Liver (tissue), 6 donors: ENCODE measurements at regions not wholly inside any gene's neighbourhood (a gene's known extent, or its start where the extent isn't known, plus 50 kb on each side); places are given as distances from the start of the nearest gene placed in this dataset.

Experiments used
- DNase-seq: peaks from one replicate; pipeline ENCODE4 v3.0.0-alpha.2; 2017; ENCODE audit warnings: low spot score
- H3K27ac ChIP-seq, 2 donors: one replicate each; pipeline ENCODE4 v1.7.0; 2013; ENCODE audit warnings: inconsistent platforms in 2 of 2, low read length in 2 of 2, control low read depth in 1 of 2, low read depth in 1 of 2, mild to moderate bottlenecking in 1 of 2
- H3K27me3 ChIP-seq, 4 donors: one replicate each; pipeline versions ENCODE4 v1.6.1 to v1.7.0; 2013; ENCODE audit warnings: low read length in 3 of 4, inconsistent platforms in 1 of 4, mild to moderate bottlenecking in 1 of 4, moderate library complexity in 1 of 4; ENCODE audit not compliant: control insufficient read depth in 4 of 4, insufficient read depth in 4 of 4
- H3K36me3 ChIP-seq, 4 donors: one replicate each; pipeline versions ENCODE4 v1.6.1 to v1.7.0; 2013; ENCODE audit warnings: low read length in 3 of 4, mild to moderate bottlenecking in 3 of 4, low read depth in 1 of 4, moderate library complexity in 1 of 4; ENCODE audit not compliant: control insufficient read depth in 4 of 4, insufficient read depth in 3 of 4
- H3K4me1 ChIP-seq, 4 donors: one replicate each; pipeline versions ENCODE4 v1.6.1 to v1.7.0; 2013; ENCODE audit warnings: low read length in 3 of 4, mild to moderate bottlenecking in 3 of 4, moderate library complexity in 1 of 4; ENCODE audit not compliant: control insufficient read depth in 4 of 4, insufficient read depth in 4 of 4
- H3K4me3 ChIP-seq, 3 donors: one replicate each; pipeline versions ENCODE4 v1.6.1 to v1.7.0; 2013; ENCODE audit warnings: low read length in 3 of 3, control low read depth in 1 of 3, low read depth in 1 of 3, mild to moderate bottlenecking in 1 of 3
- H3K9ac ChIP-seq, 2 donors: one replicate each; pipeline ENCODE4 v1.7.0; 2013; ENCODE audit warnings: low read length in 2 of 2, mild to moderate bottlenecking in 2 of 2, moderate library complexity in 2 of 2, control low read depth in 1 of 2, low read depth in 1 of 2
- H3K9me3 ChIP-seq, 4 donors: one replicate each; pipeline versions ENCODE4 v1.6.1 to v1.7.0; 2013; ENCODE audit warnings: low read length in 3 of 4; ENCODE audit not compliant: control insufficient read depth in 4 of 4
- EGR1 ChIP-seq, 2 donors: IDR thresholded peaks; 2 replicates each; pipeline ENCODE4 v1.6.1; 2016 to 2018; ENCODE audit warnings: antibody characterized with exemption in 2 of 2, low read depth in 2 of 2
- FOXA1 ChIP-seq: IDR thresholded peaks from 2 replicates; pipeline ENCODE4 v1.6.1; 2016; ENCODE audit warnings: antibody characterized with exemption
- FOXA2 ChIP-seq: IDR thresholded peaks from 2 replicates; pipeline ENCODE4 v1.6.1; 2016; ENCODE audit warnings: antibody characterized with exemption
- GABPA ChIP-seq, 2 donors: IDR thresholded peaks in 1 of 2; conservative IDR thresholded peaks in 1 of 2; 2 replicates each; pipeline ENCODE4 v1.6.1; 2016; ENCODE audit warnings: antibody characterized with exemption in 2 of 2, mild to moderate bottlenecking in 1 of 2, moderate library complexity in 1 of 2
- HNF4A ChIP-seq, 2 donors: conservative IDR thresholded peaks; 2 replicates each; pipeline ENCODE4 v1.6.1; 2016; ENCODE audit warnings: antibody characterized with exemption in 2 of 2, mild to moderate bottlenecking in 2 of 2
- HNF4G ChIP-seq: IDR thresholded peaks from 2 replicates; pipeline ENCODE4 v1.6.1; 2016; ENCODE audit warnings: antibody characterized with exemption
- JUND ChIP-seq, 2 donors: IDR thresholded peaks; 2 replicates each; pipeline ENCODE4 v1.6.1; 2016; ENCODE audit warnings: antibody characterized with exemption in 2 of 2
- TF ChIP-seq, protein P1 (sequence below): IDR thresholded peaks from 2 replicates; pipeline ENCODE4 v1.6.1; 2016; ENCODE audit warnings: antibody characterized with exemption, mild to moderate bottlenecking
- TF ChIP-seq, protein P2 (sequence below): IDR thresholded peaks from 2 replicates; pipeline ENCODE4 v1.6.1; 2016; ENCODE audit warnings: antibody characterized with exemption
- TF ChIP-seq, protein P3 (sequence below): IDR thresholded peaks from 2 replicates; pipeline ENCODE4 v1.6.1; 2016; ENCODE audit warnings: antibody characterized with exemption
- donor health status: healthy.
- donor health status: healthy.
- donor health status: healthy.

DNA sequence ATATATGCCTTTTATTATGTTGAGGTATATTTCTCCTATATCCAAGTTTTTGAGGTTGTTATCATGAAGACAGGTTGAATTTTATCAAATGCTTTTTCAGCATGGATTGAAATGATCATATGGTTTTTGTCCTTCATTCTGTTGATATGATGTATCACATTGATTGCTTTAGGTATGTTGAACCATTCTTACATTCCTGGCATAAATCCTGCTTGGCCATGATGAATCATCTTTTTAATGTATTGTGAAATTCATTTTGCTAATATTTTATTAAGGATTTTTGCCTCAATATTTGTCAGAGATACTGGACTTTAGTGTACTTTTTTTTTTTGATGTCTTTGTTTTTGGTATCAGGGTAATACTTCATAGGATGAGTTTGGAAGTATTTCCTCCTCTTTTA lies 283.8 kb upstream of the C11orf87 start:
- no peak overlapping the region for H3K4me3 ChIP-seq
- H3K27ac ChIP-seq = no peak overlapping the region
- no peaks in the 10 kb centered on the region for H3K9me3 ChIP-seq
- no peak overlapping the region for H3K9ac ChIP-seq
- no peaks in the 10 kb centered on the region for H3K36me3 ChIP-seq
- no peaks in the 10 kb centered on the region for H3K27me3 ChIP-seq
- TF ChIP-seq, protein P1, sequence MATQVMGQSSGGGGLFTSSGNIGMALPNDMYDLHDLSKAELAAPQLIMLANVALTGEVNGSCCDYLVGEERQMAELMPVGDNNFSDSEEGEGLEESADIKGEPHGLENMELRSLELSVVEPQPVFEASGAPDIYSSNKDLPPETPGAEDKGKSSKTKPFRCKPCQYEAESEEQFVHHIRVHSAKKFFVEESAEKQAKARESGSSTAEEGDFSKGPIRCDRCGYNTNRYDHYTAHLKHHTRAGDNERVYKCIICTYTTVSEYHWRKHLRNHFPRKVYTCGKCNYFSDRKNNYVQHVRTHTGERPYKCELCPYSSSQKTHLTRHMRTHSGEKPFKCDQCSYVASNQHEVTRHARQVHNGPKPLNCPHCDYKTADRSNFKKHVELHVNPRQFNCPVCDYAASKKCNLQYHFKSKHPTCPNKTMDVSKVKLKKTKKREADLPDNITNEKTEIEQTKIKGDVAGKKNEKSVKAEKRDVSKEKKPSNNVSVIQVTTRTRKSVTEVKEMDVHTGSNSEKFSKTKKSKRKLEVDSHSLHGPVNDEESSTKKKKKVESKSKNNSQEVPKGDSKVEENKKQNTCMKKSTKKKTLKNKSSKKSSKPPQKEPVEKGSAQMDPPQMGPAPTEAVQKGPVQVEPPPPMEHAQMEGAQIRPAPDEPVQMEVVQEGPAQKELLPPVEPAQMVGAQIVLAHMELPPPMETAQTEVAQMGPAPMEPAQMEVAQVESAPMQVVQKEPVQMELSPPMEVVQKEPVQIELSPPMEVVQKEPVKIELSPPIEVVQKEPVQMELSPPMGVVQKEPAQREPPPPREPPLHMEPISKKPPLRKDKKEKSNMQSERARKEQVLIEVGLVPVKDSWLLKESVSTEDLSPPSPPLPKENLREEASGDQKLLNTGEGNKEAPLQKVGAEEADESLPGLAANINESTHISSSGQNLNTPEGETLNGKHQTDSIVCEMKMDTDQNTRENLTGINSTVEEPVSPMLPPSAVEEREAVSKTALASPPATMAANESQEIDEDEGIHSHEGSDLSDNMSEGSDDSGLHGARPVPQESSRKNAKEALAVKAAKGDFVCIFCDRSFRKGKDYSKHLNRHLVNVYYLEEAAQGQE = no peak
- no peak for TF ChIP-seq HNF4A (conservative IDR thresholded peaks at IDR 0.05)
- TF ChIP-seq HNF4G = no peak
- no peak for TF ChIP-seq FOXA1
- TF ChIP-seq, protein P2, sequence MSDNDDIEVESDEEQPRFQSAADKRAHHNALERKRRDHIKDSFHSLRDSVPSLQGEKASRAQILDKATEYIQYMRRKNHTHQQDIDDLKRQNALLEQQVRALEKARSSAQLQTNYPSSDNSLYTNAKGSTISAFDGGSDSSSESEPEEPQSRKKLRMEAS = no peak
- TF ChIP-seq FOXA2 = no peak
- no peak for DNase-seq
- no peaks in the 10 kb centered on the region for H3K4me1 ChIP-seq

DNA sequence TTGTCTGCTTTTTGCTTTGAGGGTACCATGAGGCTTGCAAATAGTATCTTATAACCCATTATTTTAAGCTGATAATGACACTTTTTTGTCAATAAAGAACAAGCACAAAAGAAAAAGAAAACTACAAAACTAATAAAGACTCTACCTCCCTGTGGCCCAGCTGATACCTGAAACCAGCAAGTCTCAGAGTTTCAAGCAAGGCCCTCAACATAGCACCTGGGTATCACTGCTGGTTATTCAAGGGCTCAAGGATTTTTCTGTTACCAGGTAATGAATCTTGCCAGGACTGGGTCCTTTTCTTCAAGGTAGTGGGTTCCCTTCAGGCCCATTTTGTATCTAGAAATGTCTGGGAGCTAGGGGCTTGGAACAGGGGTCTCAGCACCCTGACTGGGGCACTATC lies 281.6 kb upstream of the C11orf87 start:
- H3K4me3 ChIP-seq = no peak overlapping the region
- no peak for DNase-seq
- H3K9ac ChIP-seq = no peak overlapping the region
- H3K27me3 ChIP-seq = no peaks in the 10 kb centered on the region
- no peaks in the 10 kb centered on the region for H3K9me3 ChIP-seq
- no peak overlapping the region for H3K27ac ChIP-seq
- TF ChIP-seq JUND (IDR thresholded peaks at IDR 0.05) = no peak
- no peak for TF ChIP-seq GABPA (IDR thresholded peaks at IDR 0.05 in 1 of 2, conservative IDR thresholded peaks at IDR 0.05 in 1 of 2)
- TF ChIP-seq, protein P3, sequence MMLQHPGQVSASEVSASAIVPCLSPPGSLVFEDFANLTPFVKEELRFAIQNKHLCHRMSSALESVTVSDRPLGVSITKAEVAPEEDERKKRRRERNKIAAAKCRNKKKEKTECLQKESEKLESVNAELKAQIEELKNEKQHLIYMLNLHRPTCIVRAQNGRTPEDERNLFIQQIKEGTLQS = no peak
- TF ChIP-seq EGR1 (IDR thresholded peaks at IDR 0.05; ENCODE audit: low read depth in 2 of 2) = no peak
- TF ChIP-seq, protein P1 = no peak
- TF ChIP-seq FOXA1 = no peak
- TF ChIP-seq, protein P2 = no peak
- TF ChIP-seq FOXA2 = no peak
- no peak for TF ChIP-seq HNF4G
- no peaks in the 10 kb centered on the region for H3K4me1 ChIP-seq
- H3K36me3 ChIP-seq = no peaks in the 10 kb centered on the region
